Thoracic aorta (tissue), 2 donors: ENCODE measurements at regions not wholly inside any gene's neighbourhood (a gene's known extent, or its start where the extent isn't known, plus 50 kb on each side); places are given as distances from the start of the nearest gene placed in this dataset.

Source experiments
- ATAC-seq: fragments of 150-250 bp; one replicate; pipeline ENCODE4 v1.8.0; 2017; ENCODE audit warnings: low read depth; ENCODE audit not compliant: insufficient number of reproducible peaks, low FRiP score
- DNase-seq: peaks from one replicate; pipeline ENCODE4 v3.0.0-alpha.2; 2020; ENCODE audit warnings: low spot score
- H3K27ac ChIP-seq, 2 donors: fragments of 200-600 bp; sonication (generic); 1 replicate in 1 of 2; 2 replicates in 1 of 2; pipeline ENCODE4 v1.5.1; 2016; ENCODE audit warnings: mild to moderate bottlenecking in 2 of 2, moderate library complexity in 2 of 2
- H3K27me3 ChIP-seq: fragments of 200-600 bp; sonication (generic); replicated peaks from 2 replicates; pipeline ENCODE4 v1.6.0; 2016; ENCODE audit warnings: mild to moderate bottlenecking; ENCODE audit not compliant: insufficient read depth
- H3K36me3 ChIP-seq: fragments of 200-600 bp; sonication (generic); one replicate; pipeline ENCODE4 v1.5.1; 2016
- H3K4me1 ChIP-seq, 2 donors: fragments of 200-600 bp; sonication (generic); 1 replicate in 1 of 2; 2 replicates in 1 of 2; pipeline versions ENCODE4 v1.5.1 to v1.6.0; 2016; ENCODE audit warnings: low read depth in 2 of 2, mild to moderate bottlenecking in 1 of 2; ENCODE audit not compliant: control insufficient read depth in 1 of 2
- H3K4me3 ChIP-seq: fragments of 200-600 bp; sonication (generic); 2 replicates; pipeline ENCODE4 v1.5.1; 2016; ENCODE audit warnings: mild to moderate bottlenecking
- H3K9me3 ChIP-seq: fragments of 200-600 bp; sonication (generic); 2 replicates; pipeline ENCODE4 v1.5.1; 2016
- CTCF ChIP-seq: fragments of 200-600 bp; sonication (generic); IDR thresholded peaks from one replicate; pipeline ENCODE4 v1.5.1; 2019; ENCODE audit warnings: antibody characterized with exemption

GRCh38 chr18:28946471-28946870 is 769.5 kb upstream of the CDH2 start:
- Histone ChIP-seq H3K36me3 (no peaks in the 10 kb centered on the region), H3K27me3 (no peaks in the 10 kb centered on the region), H3K4me3 (no peak overlapping the region), H3K4me1 (no peaks in the 10 kb centered on the region), H3K27ac (no peak overlapping the region), H3K9me3 (no peaks in the 10 kb centered on the region)
- no peak for ATAC-seq
- no peak for DNase-seq
- TF ChIP-seq CTCF: no peak

- no peaks in the 10 kb centered on the region for H3K27me3 ChIP-seq
- ATAC-seq: no peak
- no peak overlapping the region for H3K27ac ChIP-seq
- H3K36me3 ChIP-seq: no peaks in the 10 kb centered on the region
- no peaks in the 10 kb centered on the region for H3K4me1 ChIP-seq
- DNase-seq: no peak
- no peak overlapping the region for H3K4me3 ChIP-seq
- no peaks in the 10 kb centered on the region for H3K9me3 ChIP-seq
- TF ChIP-seq CTCF: no peak
These were observed 746.0 kb upstream of the CDH2 start for GRCh38 chr18:28922936-28923335.

GRCh38 chr18:28916456-28916855 is 739.5 kb upstream of the CDH2 start:
- Histone ChIP-seq H3K27ac (no peak overlapping the region), H3K27me3 (no peaks in the 10 kb centered on the region), H3K4me3 (no peak overlapping the region), H3K36me3 (no peaks in the 10 kb centered on the region), H3K9me3 (no peaks in the 10 kb centered on the region), H3K4me1 (no peaks in the 10 kb centered on the region)
- DNase-seq (no peak), ATAC-seq (no peak)
- no peak for TF ChIP-seq CTCF

GRCh38 chr18:28905509-28905908 is 728.6 kb upstream of the CDH2 start:
- Histone ChIP-seq H3K4me3 (no peak overlapping the region), H3K4me1 (no peaks in the 10 kb centered on the region), H3K27ac (no peak overlapping the region), H3K36me3 (no peaks in the 10 kb centered on the region), H3K9me3 (no peaks in the 10 kb centered on the region), H3K27me3 (no peaks in the 10 kb centered on the region)
- no peak for TF ChIP-seq CTCF
- ATAC-seq (no peak), DNase-seq (no peak)

GRCh38 chr18:28904789-28905364 is 727.9 kb upstream of the CDH2 start:
- no peak overlapping the region for H3K27ac ChIP-seq
- no peak for TF ChIP-seq CTCF
- no peak for ATAC-seq

More at GRCh38 chr18:28904789-28905364, 727.9 kb upstream of the CDH2 start:
- Histone ChIP-seq H3K36me3 (no peaks in the 10 kb centered on the region), H3K4me3 (no peak overlapping the region), H3K27me3 (no peaks in the 10 kb centered on the region), H3K9me3 (no peaks in the 10 kb centered on the region), H3K4me1 (no peaks in the 10 kb centered on the region)
- no peak for DNase-seq
